WTC11 (cell line): ENCODE measurements at regions not wholly inside any gene's neighbourhood (a gene's known extent, or its start where the extent isn't known, plus 50 kb on each side); places are given as distances from the start of the nearest gene placed in this dataset.

Experiments
- ATAC-seq: fragments of 200-7000 bp; cut with Tn5 transposase; 2 replicates; pipeline ENCODE4 v1.10.0; 2021; ENCODE audit warnings: mild to moderate bottlenecking, moderate library complexity
- CTCF ChIA-PET: fragments of 300-600 bp; sonication (Branson Sonifier 250); formaldehyde crosslinking; loops from one replicate; lab custom pipeline; 2021; ENCODE audit warnings: antibody characterized with exemption; lab: Charles Lee
- POLR2A ChIA-PET: fragments of 350-600 bp; sonication (Branson Sonifier 250); formaldehyde crosslinking; loops from one replicate; lab custom pipeline; 2021; ENCODE audit warnings: antibody characterized with exemption; lab: Charles Lee
- DNase-seq: peaks from one replicate; pipeline ENCODE4 v3.0.0; 2021; ENCODE audit warnings: low spot score
- H3K27ac Mint-ChIP-seq: 2 replicates; pipeline ENCODE4 v1.8.0; 2021; ENCODE audit warnings: mixed read lengths
- H3K27me3 Mint-ChIP-seq: 2 replicates; pipeline ENCODE4 v1.8.0; 2021; ENCODE audit warnings: low read depth, mild to moderate bottlenecking, moderate library complexity, mixed read lengths
- H3K36me3 Mint-ChIP-seq: 2 replicates; pipeline ENCODE4 v1.8.0; 2021; ENCODE audit warnings: mixed read lengths
- H3K4me1 Mint-ChIP-seq: 2 replicates; pipeline ENCODE4 v1.8.0; 2022; ENCODE audit warnings: mixed read lengths
- H3K4me3 Mint-ChIP-seq: 2 replicates; pipeline ENCODE4 v1.8.0; 2021; ENCODE audit warnings: mild to moderate bottlenecking, moderate library complexity, mixed read lengths
- H3K9me3 Mint-ChIP-seq: 2 replicates; pipeline ENCODE4 v1.8.0; 2021; ENCODE audit warnings: mixed read lengths
- ATF2 ChIP-seq: sonication (generic); formaldehyde crosslinking; IDR thresholded peaks from 2 replicates; pipeline ENCODE4 v1.8.1; 2022; ENCODE audit warnings: low read depth, missing genetic modification reagents, borderline replicate concordance
- CREB1 ChIP-seq: sonication (generic); formaldehyde crosslinking; IDR thresholded peaks from 2 replicates; pipeline ENCODE4 v1.8.0; 2023; ENCODE audit warnings: mild to moderate bottlenecking, missing genetic modification reagents
- ERG ChIP-seq: fragments of 250-450 bp; sonication (Bioruptor Pico); IDR thresholded peaks from 2 replicates; pipeline ENCODE4 v1.8.0; 2021; ENCODE audit warnings: mild to moderate bottlenecking
- ETV6 ChIP-seq: sonication (generic); formaldehyde crosslinking; IDR thresholded peaks from 2 replicates; pipeline ENCODE4 v1.8.1; 2022; ENCODE audit warnings: mild to moderate bottlenecking, missing genetic modification reagents
- FOXK1 ChIP-seq: sonication (generic); formaldehyde crosslinking; IDR thresholded peaks from 2 replicates; pipeline ENCODE4 v1.8.0; 2022; ENCODE audit warnings: mild to moderate bottlenecking, moderate library complexity, missing genetic modification reagents
- FOXP1 ChIP-seq: sonication (generic); formaldehyde crosslinking; IDR thresholded peaks from 2 replicates; pipeline ENCODE4 v1.8.0; 2022; ENCODE audit warnings: missing genetic modification reagents, mild to moderate bottlenecking, moderate library complexity, borderline replicate concordance
- MXD4 ChIP-seq: fragments of 250-450 bp; sonication (Bioruptor Pico); IDR thresholded peaks from 2 replicates; pipeline ENCODE4 v1.8.0; 2021; ENCODE audit warnings: mild to moderate bottlenecking, moderate library complexity, borderline replicate concordance
- NFATC4 ChIP-seq: fragments of 250-450 bp; sonication (Bioruptor Pico); IDR thresholded peaks from 2 replicates; pipeline ENCODE4 v1.9.0; 2021; ENCODE audit warnings: mild to moderate bottlenecking
- NR3C1 ChIP-seq: sonication (generic); formaldehyde crosslinking; conservative IDR thresholded peaks from 2 replicates; pipeline ENCODE4 v1.8.1; 2023; ENCODE audit warnings: low read depth, mild to moderate bottlenecking, missing genetic modification reagents
- SMAD3 ChIP-seq: sonication (generic); formaldehyde crosslinking; IDR thresholded peaks from 2 replicates; pipeline ENCODE4 v1.8.0; 2022; ENCODE audit warnings: missing genetic modification reagents, mild to moderate bottlenecking, borderline replicate concordance
- TEAD1 ChIP-seq: sonication (generic); formaldehyde crosslinking; IDR thresholded peaks from 2 replicates; pipeline ENCODE4 v1.8.0; 2022; ENCODE audit warnings: mild to moderate bottlenecking, missing genetic modification reagents
- ZNF121 ChIP-seq: sonication (generic); formaldehyde crosslinking; IDR thresholded peaks from 2 replicates; pipeline ENCODE4 v1.8.0; 2023; ENCODE audit warnings: missing genetic modification reagents
- ZNF396 ChIP-seq: fragments of 250-450 bp; sonication (Bioruptor Pico); IDR thresholded peaks from 2 replicates; pipeline ENCODE4 v1.8.0; 2021; ENCODE audit warnings: mild to moderate bottlenecking, moderate library complexity, borderline replicate concordance
- TF ChIP-seq, protein P1 (sequence below): sonication (generic); formaldehyde crosslinking; conservative IDR thresholded peaks from 2 replicates; pipeline ENCODE4 v1.8.1; 2023; ENCODE audit warnings: mild to moderate bottlenecking, low read depth, missing genetic modification reagents, moderate library complexity
- TF ChIP-seq, protein P2 (sequence below): sonication (generic); formaldehyde crosslinking; IDR thresholded peaks from 2 replicates; pipeline ENCODE4 v1.8.0; 2022; ENCODE audit warnings: mild to moderate bottlenecking, missing genetic modification reagents
- TF ChIP-seq, protein P3 (sequence below): sonication (generic); formaldehyde crosslinking; IDR thresholded peaks from 2 replicates; pipeline ENCODE4 v1.8.0; 2023; ENCODE audit warnings: missing genetic modification reagents
- TF ChIP-seq, protein P4 (sequence below): fragments of 250-450 bp; sonication (Bioruptor Pico); IDR thresholded peaks from 2 replicates; pipeline ENCODE4 v1.9.0; 2021; ENCODE audit warnings: mild to moderate bottlenecking, borderline replicate concordance

DNA sequence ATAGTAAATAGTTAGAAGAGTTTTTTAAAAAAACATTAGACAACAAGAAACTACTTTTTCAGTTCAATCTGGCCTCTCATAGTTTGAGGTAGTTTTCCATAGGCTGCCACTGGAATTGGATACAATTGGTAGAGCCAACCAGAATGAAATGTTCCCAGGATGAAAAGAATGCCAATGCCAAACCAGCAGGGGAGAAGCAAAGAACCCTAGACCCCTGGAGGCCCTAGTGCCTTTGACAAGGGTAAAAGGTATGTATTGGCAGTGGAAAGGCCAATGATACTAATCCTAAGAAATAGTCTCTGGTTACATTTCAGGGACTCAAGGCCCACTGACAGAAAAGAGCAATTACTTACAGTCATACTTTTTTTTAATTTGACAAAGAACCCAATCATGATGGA is 77.4 kb upstream of the SEM1 start:
- H3K4me3 Mint-ChIP-seq, result peak overlapping the region; percentile 13; the same call in 1 of the 2 replicates
- H3K27me3 Mint-ChIP-seq, result no peaks in the 10 kb centered on the region; the same call in 1 of the 2 replicates
- peaks cover 31% of the 10 kb centered on the region for H3K4me1 Mint-ChIP-seq
- POLR2A ChIA-PET, result interaction anchor here (0.5 kb wide), 1 partner anchor 13 kb away, joined by 5 read pairs; no protein-coding TSS in a partner anchor
- 0 out of 2 replicates have a peak, but pooled peaks cover 3% of the 10 kb centered on the region for H3K9me3 Mint-ChIP-seq
- ATAC-seq, result peak; percentile 79
- peak overlapping the region; percentile 69; the same call in 1 of the 2 replicates for H3K27ac Mint-ChIP-seq
- no peaks in the 10 kb centered on the region for H3K36me3 Mint-ChIP-seq
- CTCF ChIA-PET, result no interaction called here
- TF ChIP-seq SMAD3 (CRISPR knock-in tag) (no peak), ETV6 (no peak), NR3C1 (CRISPR knock-in tag) (no peak), ATF2 (CRISPR knock-in tag) (no peak), ZNF121 (no peak), FOXP1 (CRISPR knock-in tag) (no peak), MXD4 (CRISPR knock-in tag) (no peak), FOXK1 (CRISPR knock-in tag) (no peak)
- TF ChIP-seq, protein P1, sequence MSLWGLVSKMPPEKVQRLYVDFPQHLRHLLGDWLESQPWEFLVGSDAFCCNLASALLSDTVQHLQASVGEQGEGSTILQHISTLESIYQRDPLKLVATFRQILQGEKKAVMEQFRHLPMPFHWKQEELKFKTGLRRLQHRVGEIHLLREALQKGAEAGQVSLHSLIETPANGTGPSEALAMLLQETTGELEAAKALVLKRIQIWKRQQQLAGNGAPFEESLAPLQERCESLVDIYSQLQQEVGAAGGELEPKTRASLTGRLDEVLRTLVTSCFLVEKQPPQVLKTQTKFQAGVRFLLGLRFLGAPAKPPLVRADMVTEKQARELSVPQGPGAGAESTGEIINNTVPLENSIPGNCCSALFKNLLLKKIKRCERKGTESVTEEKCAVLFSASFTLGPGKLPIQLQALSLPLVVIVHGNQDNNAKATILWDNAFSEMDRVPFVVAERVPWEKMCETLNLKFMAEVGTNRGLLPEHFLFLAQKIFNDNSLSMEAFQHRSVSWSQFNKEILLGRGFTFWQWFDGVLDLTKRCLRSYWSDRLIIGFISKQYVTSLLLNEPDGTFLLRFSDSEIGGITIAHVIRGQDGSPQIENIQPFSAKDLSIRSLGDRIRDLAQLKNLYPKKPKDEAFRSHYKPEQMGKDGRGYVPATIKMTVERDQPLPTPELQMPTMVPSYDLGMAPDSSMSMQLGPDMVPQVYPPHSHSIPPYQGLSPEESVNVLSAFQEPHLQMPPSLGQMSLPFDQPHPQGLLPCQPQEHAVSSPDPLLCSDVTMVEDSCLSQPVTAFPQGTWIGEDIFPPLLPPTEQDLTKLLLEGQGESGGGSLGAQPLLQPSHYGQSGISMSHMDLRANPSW (CRISPR knock-in tag), result no peak
- TF ChIP-seq, protein P2, sequence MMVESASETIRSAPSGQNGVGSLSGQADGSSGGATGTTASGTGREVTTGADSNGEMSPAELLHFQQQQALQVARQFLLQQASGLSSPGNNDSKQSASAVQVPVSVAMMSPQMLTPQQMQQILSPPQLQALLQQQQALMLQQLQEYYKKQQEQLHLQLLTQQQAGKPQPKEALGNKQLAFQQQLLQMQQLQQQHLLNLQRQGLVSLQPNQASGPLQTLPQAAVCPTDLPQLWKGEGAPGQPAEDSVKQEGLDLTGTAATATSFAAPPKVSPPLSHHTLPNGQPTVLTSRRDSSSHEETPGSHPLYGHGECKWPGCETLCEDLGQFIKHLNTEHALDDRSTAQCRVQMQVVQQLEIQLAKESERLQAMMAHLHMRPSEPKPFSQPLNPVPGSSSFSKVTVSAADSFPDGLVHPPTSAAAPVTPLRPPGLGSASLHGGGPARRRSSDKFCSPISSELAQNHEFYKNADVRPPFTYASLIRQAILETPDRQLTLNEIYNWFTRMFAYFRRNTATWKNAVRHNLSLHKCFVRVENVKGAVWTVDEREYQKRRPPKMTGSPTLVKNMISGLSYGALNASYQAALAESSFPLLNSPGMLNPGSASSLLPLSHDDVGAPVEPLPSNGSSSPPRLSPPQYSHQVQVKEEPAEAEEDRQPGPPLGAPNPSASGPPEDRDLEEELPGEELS, result no peak
- TF ChIP-seq, all 79 proteins: peak for 0
- DNase-seq, result peak; percentile 19

- ChIA-PET CTCF (no interaction called here), POLR2A (no interaction called here)
- H3K27ac Mint-ChIP-seq, result no peak overlapping the region
- DNase-seq (no peak), ATAC-seq (no peak)
- no peaks in the 10 kb centered on the region for H3K36me3 Mint-ChIP-seq
- H3K4me3 Mint-ChIP-seq, result no peak overlapping the region
- no peaks in the 10 kb centered on the region for H3K27me3 Mint-ChIP-seq
- H3K4me1 Mint-ChIP-seq, result peaks cover 31% of the 10 kb centered on the region
- H3K9me3 Mint-ChIP-seq, result no peaks in the 10 kb centered on the region
- no peak for TF ChIP-seq TEAD1
- TF ChIP-seq, all 79 proteins: peak for 0
Observed at GRCh38 chr7:96789914-96790313, 80.3 kb upstream of the SEM1 start.

DNA sequence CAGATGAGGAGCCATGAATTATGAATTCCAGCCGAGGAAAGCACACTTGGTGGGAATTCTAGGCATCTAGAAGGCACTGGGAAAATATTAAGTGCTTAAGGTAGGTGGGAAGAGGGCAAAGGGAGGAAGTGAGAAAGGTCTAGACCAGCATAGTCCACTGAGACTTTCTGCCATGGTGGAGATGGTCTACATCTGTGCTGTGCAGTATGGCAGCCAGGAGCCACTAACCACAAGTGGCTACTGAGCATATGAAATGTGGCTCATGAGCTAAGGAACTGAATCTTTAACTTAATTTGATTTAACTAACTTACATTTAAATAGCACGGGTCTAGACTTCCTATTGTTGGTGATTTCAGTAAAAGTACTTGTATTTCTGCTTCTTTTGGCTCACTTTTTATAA is 82.5 kb upstream of the SEM1 start:
- Mint-ChIP-seq H3K27ac (no peak overlapping the region), H3K27me3 (no peaks in the 10 kb centered on the region), H3K4me3 (no peak overlapping the region), H3K36me3 (no peaks in the 10 kb centered on the region), H3K4me1 (peaks cover 11% of the 10 kb centered on the region), H3K9me3 (no peaks in the 10 kb centered on the region)
- ChIA-PET POLR2A (no interaction called here), CTCF (no interaction called here)
- no peak for DNase-seq
- ATAC-seq, result no peak
- TF ChIP-seq, protein P3, sequence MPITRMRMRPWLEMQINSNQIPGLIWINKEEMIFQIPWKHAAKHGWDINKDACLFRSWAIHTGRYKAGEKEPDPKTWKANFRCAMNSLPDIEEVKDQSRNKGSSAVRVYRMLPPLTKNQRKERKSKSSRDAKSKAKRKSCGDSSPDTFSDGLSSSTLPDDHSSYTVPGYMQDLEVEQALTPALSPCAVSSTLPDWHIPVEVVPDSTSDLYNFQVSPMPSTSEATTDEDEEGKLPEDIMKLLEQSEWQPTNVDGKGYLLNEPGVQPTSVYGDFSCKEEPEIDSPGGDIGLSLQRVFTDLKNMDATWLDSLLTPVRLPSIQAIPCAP, result no peak
- TF ChIP-seq ETV6 (no peak), ZNF396 (CRISPR knock-in tag) (no peak), FOXP1 (CRISPR knock-in tag) (no peak), SMAD3 (CRISPR knock-in tag) (no peak), CREB1 (CRISPR knock-in tag) (no peak), NFATC4 (no peak), ERG (CRISPR knock-in tag) (no peak)
- TF ChIP-seq, protein P4, sequence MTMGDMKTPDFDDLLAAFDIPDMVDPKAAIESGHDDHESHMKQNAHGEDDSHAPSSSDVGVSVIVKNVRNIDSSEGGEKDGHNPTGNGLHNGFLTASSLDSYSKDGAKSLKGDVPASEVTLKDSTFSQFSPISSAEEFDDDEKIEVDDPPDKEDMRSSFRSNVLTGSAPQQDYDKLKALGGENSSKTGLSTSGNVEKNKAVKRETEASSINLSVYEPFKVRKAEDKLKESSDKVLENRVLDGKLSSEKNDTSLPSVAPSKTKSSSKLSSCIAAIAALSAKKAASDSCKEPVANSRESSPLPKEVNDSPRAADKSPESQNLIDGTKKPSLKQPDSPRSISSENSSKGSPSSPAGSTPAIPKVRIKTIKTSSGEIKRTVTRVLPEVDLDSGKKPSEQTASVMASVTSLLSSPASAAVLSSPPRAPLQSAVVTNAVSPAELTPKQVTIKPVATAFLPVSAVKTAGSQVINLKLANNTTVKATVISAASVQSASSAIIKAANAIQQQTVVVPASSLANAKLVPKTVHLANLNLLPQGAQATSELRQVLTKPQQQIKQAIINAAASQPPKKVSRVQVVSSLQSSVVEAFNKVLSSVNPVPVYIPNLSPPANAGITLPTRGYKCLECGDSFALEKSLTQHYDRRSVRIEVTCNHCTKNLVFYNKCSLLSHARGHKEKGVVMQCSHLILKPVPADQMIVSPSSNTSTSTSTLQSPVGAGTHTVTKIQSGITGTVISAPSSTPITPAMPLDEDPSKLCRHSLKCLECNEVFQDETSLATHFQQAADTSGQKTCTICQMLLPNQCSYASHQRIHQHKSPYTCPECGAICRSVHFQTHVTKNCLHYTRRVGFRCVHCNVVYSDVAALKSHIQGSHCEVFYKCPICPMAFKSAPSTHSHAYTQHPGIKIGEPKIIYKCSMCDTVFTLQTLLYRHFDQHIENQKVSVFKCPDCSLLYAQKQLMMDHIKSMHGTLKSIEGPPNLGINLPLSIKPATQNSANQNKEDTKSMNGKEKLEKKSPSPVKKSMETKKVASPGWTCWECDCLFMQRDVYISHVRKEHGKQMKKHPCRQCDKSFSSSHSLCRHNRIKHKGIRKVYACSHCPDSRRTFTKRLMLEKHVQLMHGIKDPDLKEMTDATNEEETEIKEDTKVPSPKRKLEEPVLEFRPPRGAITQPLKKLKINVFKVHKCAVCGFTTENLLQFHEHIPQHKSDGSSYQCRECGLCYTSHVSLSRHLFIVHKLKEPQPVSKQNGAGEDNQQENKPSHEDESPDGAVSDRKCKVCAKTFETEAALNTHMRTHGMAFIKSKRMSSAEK (CRISPR knock-in tag), result no peak
